ENCODE measurements at regions not wholly inside any gene's neighbourhood (a gene's known extent, or its start where the extent isn't known, plus 50 kb on each side); places are given as distances from the start of the nearest gene placed in this dataset.

DNA sequence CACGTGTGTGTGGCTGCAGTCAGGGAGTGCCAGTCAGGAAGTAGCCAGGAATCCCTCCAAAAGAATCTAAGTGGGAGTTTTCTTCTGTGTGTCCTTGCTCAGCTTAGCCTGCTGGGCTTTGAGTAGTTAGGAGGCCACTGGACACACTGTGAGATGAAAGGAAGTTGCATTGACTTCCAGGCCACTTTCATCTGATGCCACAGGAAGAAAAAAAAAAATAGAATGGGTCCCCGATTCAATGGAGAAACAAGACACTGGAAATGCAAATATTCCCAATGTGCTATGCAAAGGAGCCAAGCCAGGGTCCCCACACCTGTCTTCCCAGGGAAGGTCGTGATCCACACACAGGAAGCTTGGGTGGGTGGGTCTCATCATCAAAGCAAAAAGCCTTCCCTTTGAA is 95.6 kb upstream of the E2F8 start:
- TF ChIP-seq POLR2AphosphoS5 (IDR thresholded peaks at IDR 0.05; ENCODE audit: low read depth, low read length): no peak
- TF ChIP-seq TAF1 (IDR thresholded peaks at IDR 0.05; ENCODE audit: borderline replicate concordance, insufficient read depth, low read length): no peak
- no peak for TF ChIP-seq REST (IDR thresholded peaks at IDR 0.05; ENCODE audit: insufficient read depth in 1 of 2, low read depth in 2 of 2, low read length in 2 of 2)

Data from PFSK-1 (cell line).